GM21723 (cell line): ENCODE measurements at regions not wholly inside any gene's neighbourhood (a gene's known extent, or its start where the extent isn't known, plus 50 kb on each side); places are given as distances from the start of the nearest gene placed in this dataset.

Source experiments
- ATAC-seq: cut with Tn5 transposase; IDR thresholded peaks from one replicate; pipeline ENCODE4 v1.9.1; 2021; ENCODE audit warnings: mild to moderate bottlenecking, moderate library complexity; ENCODE audit not compliant: unreplicated experiment

GRCh38 chr4:56241500-56241899 lies 145.8 kb downstream of the AASDH start:
- ATAC-seq: no peak

- ATAC-seq: no peak
Measured at GRCh38 chr4:56240554-56241174, 146.6 kb downstream of the AASDH start.

GRCh38 chr4:56238251-56238650 lies 149.0 kb downstream of the AASDH start:
- no peak for ATAC-seq

GRCh38 chr4:56235725-56236124 lies 151.6 kb downstream of the AASDH start:
- no peak for ATAC-seq

GRCh38 chr4:56235011-56235410 lies 152.3 kb downstream of the AASDH start:
- ATAC-seq: no peak

- no peak for ATAC-seq
Measured at GRCh38 chr4:56234098-56234497, 153.2 kb downstream of the AASDH start.

GRCh38 chr4:56231410-56231809 lies 155.9 kb downstream of the AASDH start:
- no peak for ATAC-seq

- no peak for ATAC-seq
Measured at GRCh38 chr4:56229947-56230346, 157.3 kb downstream of the AASDH start.

- no peak for ATAC-seq
Measured at GRCh38 chr4:56227301-56227835, 159.9 kb downstream of the AASDH start.

- ATAC-seq: no peak
Measured at GRCh38 chr4:56226579-56226978, 160.7 kb downstream of the AASDH start.

- no peak for ATAC-seq
Measured at GRCh38 chr4:56224641-56225040, 162.7 kb downstream of the AASDH start.

- no peak for ATAC-seq
Measured at GRCh38 chr4:56222514-56222913, 164.8 kb downstream of the AASDH start.

- ATAC-seq: no peak
Measured at GRCh38 chr4:56220261-56220660, 167.0 kb downstream of the AASDH start.

- ATAC-seq: no peak
Measured at GRCh38 chr4:56219447-56219846, 167.8 kb downstream of the AASDH start.

GRCh38 chr4:56218230-56218895 lies 168.9 kb downstream of the AASDH start:
- no peak for ATAC-seq

GRCh38 chr4:56217343-56217890 lies 169.9 kb downstream of the AASDH start:
- no peak for ATAC-seq

GRCh38 chr4:56215901-56216300 lies 171.4 kb downstream of the AASDH start:
- ATAC-seq: no peak

GRCh38 chr4:56215141-56215783 lies 172.0 kb downstream of the AASDH start:
- no peak for ATAC-seq

- ATAC-seq: no peak
Measured at GRCh38 chr4:56213543-56213942, 173.7 kb downstream of the AASDH start.

- ATAC-seq: no peak
Measured at GRCh38 chr4:56212774-56213173, 174.5 kb downstream of the AASDH start.

- no peak for ATAC-seq
Measured at GRCh38 chr4:56211202-56211601, 176.1 kb downstream of the AASDH start.

- no peak for ATAC-seq
Measured at GRCh38 chr4:56210397-56210796, 176.9 kb downstream of the AASDH start.
